AG04449 (cell line): ENCODE measurements at regions not wholly inside any gene's neighbourhood (a gene's known extent, or its start where the extent isn't known, plus 50 kb on each side); places are given as distances from the start of the nearest gene placed in this dataset.
"Not testable (repeated sequence)": the region's sequence is repeated elsewhere in the genome, so short reads cannot be mapped to it uniquely, and the experiment has no call there.

Source experiments
- CTCF ChIA-PET: fragments of 350-600 bp; formaldehyde crosslinking; extraction: SDS; loops from one replicate; lab custom pipeline; 2021; ENCODE audit warnings: antibody characterized with exemption; lab: Yijun Ruan, JAX
- POLR2A ChIA-PET: fragments of 400-600, 350-600 bp; formaldehyde crosslinking; extraction: SDS; loops from one replicate; lab custom pipeline; 2020; ENCODE audit warnings: antibody characterized with exemption, inconsistent platforms; lab: Yijun Ruan, JAX
- DNase-seq: peaks from one replicate; pipeline ENCODE4 v3.0.0-alpha.2; 2010; ENCODE audit warnings: low read depth, low spot score
- H3K4me3 ChIP-seq: 2 replicates; pipeline ENCODE4 v1.5.1; 2011; ENCODE audit warnings: low read depth, mild to moderate bottlenecking, control low read depth, low read length
- TF ChIP-seq, protein P1 (sequence below): IDR thresholded peaks from one replicate; pipeline ENCODE4 v1.5.1; 2011; ENCODE audit warnings: mild to moderate bottlenecking, moderate library complexity, low read length, control low read depth, inconsistent platforms; ENCODE audit not compliant: insufficient read depth; ENCODE audit errors: missing control alignments

DNA sequence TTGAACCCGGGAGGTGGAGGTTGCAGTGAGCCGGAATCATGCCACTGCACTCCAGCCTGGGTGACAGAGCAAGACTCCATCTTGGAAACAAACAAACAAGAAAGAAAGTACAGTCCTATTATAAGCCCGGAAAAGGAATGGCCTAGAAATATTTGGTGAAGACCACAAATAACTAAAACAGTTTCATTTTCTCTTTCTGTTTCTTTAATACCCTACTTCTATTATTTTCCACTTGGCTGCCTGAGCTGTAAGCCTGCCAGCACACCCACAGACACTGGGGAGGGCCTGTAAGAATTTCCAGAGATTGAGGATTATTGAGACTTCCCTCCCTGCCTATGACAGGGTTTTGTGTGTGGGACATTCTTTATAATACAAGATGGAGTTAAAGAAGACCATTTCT, 188.0 kb upstream of the DCC start:
- TF ChIP-seq, protein P1, sequence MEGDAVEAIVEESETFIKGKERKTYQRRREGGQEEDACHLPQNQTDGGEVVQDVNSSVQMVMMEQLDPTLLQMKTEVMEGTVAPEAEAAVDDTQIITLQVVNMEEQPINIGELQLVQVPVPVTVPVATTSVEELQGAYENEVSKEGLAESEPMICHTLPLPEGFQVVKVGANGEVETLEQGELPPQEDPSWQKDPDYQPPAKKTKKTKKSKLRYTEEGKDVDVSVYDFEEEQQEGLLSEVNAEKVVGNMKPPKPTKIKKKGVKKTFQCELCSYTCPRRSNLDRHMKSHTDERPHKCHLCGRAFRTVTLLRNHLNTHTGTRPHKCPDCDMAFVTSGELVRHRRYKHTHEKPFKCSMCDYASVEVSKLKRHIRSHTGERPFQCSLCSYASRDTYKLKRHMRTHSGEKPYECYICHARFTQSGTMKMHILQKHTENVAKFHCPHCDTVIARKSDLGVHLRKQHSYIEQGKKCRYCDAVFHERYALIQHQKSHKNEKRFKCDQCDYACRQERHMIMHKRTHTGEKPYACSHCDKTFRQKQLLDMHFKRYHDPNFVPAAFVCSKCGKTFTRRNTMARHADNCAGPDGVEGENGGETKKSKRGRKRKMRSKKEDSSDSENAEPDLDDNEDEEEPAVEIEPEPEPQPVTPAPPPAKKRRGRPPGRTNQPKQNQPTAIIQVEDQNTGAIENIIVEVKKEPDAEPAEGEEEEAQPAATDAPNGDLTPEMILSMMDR, result no peak
- POLR2A ChIA-PET, result no interaction called here
- H3K4me3 ChIP-seq, result no peak overlapping the region
- no peak for DNase-seq
- CTCF ChIA-PET, result no interaction called here

- TF ChIP-seq, protein P1, result no peak
- no peak overlapping the region for H3K4me3 ChIP-seq
- ChIA-PET CTCF (no interaction called here), POLR2A (no interaction called here)
- no peak for DNase-seq
Measured at GRCh38 chr18:52156166-52156565, 183.8 kb upstream of the DCC start.

DNA sequence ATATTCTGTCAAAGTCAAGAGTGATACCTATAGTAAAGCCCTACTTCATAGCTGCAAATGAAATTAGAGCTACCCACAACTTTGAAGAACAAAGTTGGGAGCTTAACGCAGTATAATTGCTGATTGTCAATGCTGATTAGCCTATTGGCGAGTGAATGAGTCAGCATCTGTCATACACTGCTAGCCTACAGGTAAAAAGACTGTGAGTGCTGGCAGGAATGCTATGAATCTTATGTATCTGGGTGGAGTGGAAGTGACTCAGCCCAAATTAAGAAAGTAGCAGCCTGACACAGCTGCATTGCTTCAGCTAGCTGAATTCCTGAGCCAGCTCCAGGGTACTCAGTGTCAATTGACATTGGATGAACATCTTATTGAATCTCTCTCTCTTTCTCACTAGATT, 179.4 kb upstream of the DCC start:
- ChIA-PET CTCF (no interaction called here), POLR2A (no interaction called here)
- no peak overlapping the region for H3K4me3 ChIP-seq
- no peak for DNase-seq
- TF ChIP-seq, protein P1, result no peak

- DNase-seq, result no peak
- TF ChIP-seq, protein P1, result no peak
Measured at GRCh38 chr18:52163478-52163877, 176.5 kb upstream of the DCC start.

DNA sequence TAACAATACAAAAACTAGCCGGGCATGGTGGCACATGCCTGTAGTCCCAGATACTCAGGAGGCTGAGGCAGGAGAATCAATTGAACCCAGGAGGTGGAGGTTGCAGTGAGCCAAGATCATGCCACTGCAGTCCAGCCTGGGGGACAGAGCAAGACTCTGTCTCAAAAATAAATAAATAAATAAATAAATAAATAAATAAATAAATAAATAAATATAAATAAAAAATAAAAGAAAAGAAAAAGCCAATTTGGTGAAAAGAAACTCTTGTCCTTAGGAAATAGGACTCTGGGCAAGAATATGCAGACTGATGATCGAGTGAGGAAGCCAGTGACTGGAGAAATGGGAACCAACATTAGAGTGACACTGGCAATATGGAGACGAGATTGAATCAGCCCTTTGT, 171.9 kb upstream of the DCC start:
- POLR2A ChIA-PET, result not testable (repeated sequence)

More at GRCh38 chr18:52163478-52163877, 176.5 kb upstream of the DCC start:
- POLR2A ChIA-PET, result no interaction called here
- no peak overlapping the region for H3K4me3 ChIP-seq
- CTCF ChIA-PET, result no interaction called here

GRCh38 chr18:52174220-52174619, 165.8 kb upstream of the DCC start:
- DNase-seq, result no peak
- CTCF ChIA-PET, result no interaction called here
- POLR2A ChIA-PET, result no interaction called here
- TF ChIP-seq, protein P1, result no peak
- H3K4me3 ChIP-seq, result no peak overlapping the region

More for the DNA sequence above, 171.9 kb upstream of the DCC start:
- CTCF ChIA-PET, DNase-seq, H3K4me3 ChIP-seq: not testable (repeated sequence)

GRCh38 chr18:52175406-52175805, 164.6 kb upstream of the DCC start:
- no peak overlapping the region for H3K4me3 ChIP-seq
- CTCF ChIA-PET, result no interaction called here
- DNase-seq, result no peak
- TF ChIP-seq, protein P1, result no peak
- POLR2A ChIA-PET, result no interaction called here
